ENCODE measurements at regions not wholly inside any gene's neighbourhood (a gene's known extent, or its start where the extent isn't known, plus 50 kb on each side); places are given as distances from the start of the nearest gene placed in this dataset.
"Not testable (repeated sequence)": the region's sequence is repeated elsewhere in the genome, so short reads cannot be mapped to it uniquely, and the experiment has no call there.

DNA sequence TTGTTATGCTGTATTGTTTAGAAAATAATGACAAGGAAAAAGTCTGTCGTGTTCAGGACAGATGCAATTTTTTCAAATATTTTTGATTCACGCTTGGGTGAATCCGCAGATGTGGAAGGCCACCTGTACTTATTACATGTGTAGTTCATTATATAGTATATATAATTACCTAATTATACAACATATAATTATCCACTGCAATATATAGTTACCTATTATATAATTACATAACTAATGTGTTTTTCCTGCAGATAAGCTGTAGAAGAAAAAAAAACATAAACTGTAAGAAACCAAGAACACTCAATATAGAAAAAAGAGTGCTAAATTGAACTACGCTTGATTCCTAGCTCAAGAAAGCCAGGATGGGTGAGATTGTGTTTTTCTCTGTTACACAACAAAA, 93.6 kb upstream of the RANBP3L start:
- no peak for DNase-seq
- Mint-ChIP-seq H3K27me3 (ENCODE audit: unreplicated experiment) (no peaks in the 10 kb centered on the region), H3K4me1 (ENCODE audit: low read depth, unreplicated experiment) (no peaks in the 10 kb centered on the region), H3K4me3 (ENCODE audit: low read depth, unreplicated experiment) (no peak overlapping the region), H3K9me3 (ENCODE audit: low read depth, unreplicated experiment) (no peaks in the 10 kb centered on the region), H3K27ac (ENCODE audit: unreplicated experiment) (no peak overlapping the region), H3K36me3 (ENCODE audit: insufficient read depth, unreplicated experiment) (no peaks in the 10 kb centered on the region)
- intact Hi-C loops (cut with micrococcal nuclease; ENCODE audit: unreplicated experiment), result loop anchor here (5.0 to 10.0 kb wide), 3 partner anchors 128 to 320 kb away; no protein-coding TSS in a partner anchor
- TF ChIP-seq, protein P1, sequence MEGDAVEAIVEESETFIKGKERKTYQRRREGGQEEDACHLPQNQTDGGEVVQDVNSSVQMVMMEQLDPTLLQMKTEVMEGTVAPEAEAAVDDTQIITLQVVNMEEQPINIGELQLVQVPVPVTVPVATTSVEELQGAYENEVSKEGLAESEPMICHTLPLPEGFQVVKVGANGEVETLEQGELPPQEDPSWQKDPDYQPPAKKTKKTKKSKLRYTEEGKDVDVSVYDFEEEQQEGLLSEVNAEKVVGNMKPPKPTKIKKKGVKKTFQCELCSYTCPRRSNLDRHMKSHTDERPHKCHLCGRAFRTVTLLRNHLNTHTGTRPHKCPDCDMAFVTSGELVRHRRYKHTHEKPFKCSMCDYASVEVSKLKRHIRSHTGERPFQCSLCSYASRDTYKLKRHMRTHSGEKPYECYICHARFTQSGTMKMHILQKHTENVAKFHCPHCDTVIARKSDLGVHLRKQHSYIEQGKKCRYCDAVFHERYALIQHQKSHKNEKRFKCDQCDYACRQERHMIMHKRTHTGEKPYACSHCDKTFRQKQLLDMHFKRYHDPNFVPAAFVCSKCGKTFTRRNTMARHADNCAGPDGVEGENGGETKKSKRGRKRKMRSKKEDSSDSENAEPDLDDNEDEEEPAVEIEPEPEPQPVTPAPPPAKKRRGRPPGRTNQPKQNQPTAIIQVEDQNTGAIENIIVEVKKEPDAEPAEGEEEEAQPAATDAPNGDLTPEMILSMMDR (IDR thresholded peaks at IDR 0.05; ENCODE audit: unreplicated experiment), result no peak
- no TSS peak for BruUV-seq (replicated peaks)
- CTCF ChIA-PET, result no interaction called here

DNA sequence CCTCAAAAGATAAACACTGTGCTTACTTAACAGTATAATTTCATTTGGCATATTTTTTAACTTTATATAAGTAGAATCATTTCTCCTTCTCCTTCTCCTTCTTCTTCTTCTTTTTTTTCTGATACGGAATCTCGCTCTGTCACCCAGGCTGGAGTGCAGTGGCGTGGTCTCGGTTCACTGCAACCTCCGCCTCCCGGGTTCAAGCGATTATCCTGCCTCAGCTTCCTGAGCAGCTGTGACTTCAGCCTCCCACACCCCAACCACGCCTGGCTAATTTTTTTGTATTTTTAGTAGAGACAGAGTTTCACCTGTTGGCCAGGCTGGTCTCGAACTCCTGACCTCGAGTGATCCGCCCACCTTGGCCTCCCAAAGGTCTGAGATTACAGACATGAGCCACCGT, 94.2 kb upstream of the RANBP3L start:
- H3K27me3 Mint-ChIP-seq (ENCODE audit: unreplicated experiment); CTCF ChIA-PET; H3K27ac Mint-ChIP-seq (ENCODE audit: unreplicated experiment); H3K9me3 Mint-ChIP-seq (ENCODE audit: low read depth, unreplicated experiment); BruUV-seq (replicated peaks); H3K4me3 Mint-ChIP-seq (ENCODE audit: low read depth, unreplicated experiment); DNase-seq; H3K36me3 Mint-ChIP-seq (ENCODE audit: insufficient read depth, unreplicated experiment); H3K4me1 Mint-ChIP-seq (ENCODE audit: low read depth, unreplicated experiment): not testable (repeated sequence)
- intact Hi-C loops (cut with micrococcal nuclease; ENCODE audit: unreplicated experiment), result loop anchor here (5.0 to 10.0 kb wide), 3 partner anchors 129 to 321 kb away; no protein-coding TSS in a partner anchor

DNA sequence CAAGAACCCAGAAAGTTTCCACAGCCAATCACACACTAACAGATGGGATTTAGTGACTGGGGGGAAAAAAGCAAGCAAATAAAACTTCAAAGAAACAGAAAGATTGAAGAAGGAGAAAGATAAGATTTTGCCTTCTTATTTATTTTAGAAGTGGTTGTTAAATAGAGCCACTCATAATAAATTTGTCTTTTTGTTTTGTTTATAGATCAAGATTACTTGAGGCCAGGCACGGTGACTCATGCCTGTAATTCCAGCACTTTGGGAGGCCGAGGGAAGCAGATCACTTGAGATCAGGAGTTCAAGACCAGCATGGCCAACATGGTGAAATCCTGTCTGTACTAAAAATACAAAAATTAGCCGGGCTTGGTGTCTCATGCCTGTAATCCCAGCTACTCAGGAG, 94.9 kb upstream of the RANBP3L start:
- intact Hi-C loops (cut with micrococcal nuclease; ENCODE audit: unreplicated experiment), result loop anchor here (5.0 to 10.0 kb wide), 3 partner anchors 129 to 322 kb away; no protein-coding TSS in a partner anchor
- no peaks in the 10 kb centered on the region for H3K27me3 Mint-ChIP-seq (ENCODE audit: unreplicated experiment)
- no peaks in the 10 kb centered on the region for H3K4me1 Mint-ChIP-seq (ENCODE audit: low read depth, unreplicated experiment)
- TF ChIP-seq, protein P1 (IDR thresholded peaks at IDR 0.05; ENCODE audit: unreplicated experiment), result no peak
- DNase-seq, result no peak
- H3K4me3 Mint-ChIP-seq (ENCODE audit: low read depth, unreplicated experiment), result no peak overlapping the region
- BruUV-seq (replicated peaks), result no TSS peak
- no peak overlapping the region for H3K27ac Mint-ChIP-seq (ENCODE audit: unreplicated experiment)
- H3K9me3 Mint-ChIP-seq (ENCODE audit: low read depth, unreplicated experiment), result no peaks in the 10 kb centered on the region
- no peaks in the 10 kb centered on the region for H3K36me3 Mint-ChIP-seq (ENCODE audit: insufficient read depth, unreplicated experiment)
- CTCF ChIA-PET, result no interaction called here

DNA sequence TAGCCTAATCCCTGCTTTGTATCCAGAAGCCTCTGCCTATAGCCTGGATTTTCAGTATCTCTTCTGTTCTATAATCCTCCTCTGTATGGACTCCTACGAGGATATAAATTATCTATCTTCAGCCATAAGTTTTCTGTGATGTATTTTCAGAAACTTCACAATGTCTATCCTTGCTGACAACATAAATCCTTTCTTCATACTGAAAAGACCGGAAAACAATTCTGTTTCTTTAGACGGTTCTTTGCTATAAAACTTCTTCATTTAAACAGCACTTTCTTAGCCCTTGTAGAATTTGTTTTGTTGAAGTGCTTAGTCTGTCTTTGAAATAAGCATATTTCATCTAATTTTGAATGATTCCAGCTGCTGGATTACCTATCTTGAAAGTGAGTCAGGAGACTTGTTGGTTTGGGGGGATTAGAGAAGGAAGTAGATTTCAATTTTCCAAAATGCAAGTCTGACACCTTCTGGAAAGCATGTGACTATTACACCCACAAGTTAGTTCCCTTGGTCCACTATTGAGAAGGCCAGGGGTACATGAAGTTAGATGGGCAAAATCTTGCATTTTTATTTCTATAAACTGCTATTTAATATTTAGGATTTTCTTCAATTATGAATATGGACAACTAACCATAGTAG, 96.3 kb upstream of the RANBP3L start:
- H3K27me3 Mint-ChIP-seq (ENCODE audit: unreplicated experiment), result no peaks in the 10 kb centered on the region
- no peak overlapping the region for H3K27ac Mint-ChIP-seq (ENCODE audit: unreplicated experiment)
- CTCF ChIA-PET, result no interaction called here
- no peaks in the 10 kb centered on the region for H3K9me3 Mint-ChIP-seq (ENCODE audit: low read depth, unreplicated experiment)
- intact Hi-C loops (cut with micrococcal nuclease; ENCODE audit: unreplicated experiment), result loop anchor here (5.0 to 10.0 kb wide), 3 partner anchors 131 to 323 kb away; no protein-coding TSS in a partner anchor
- no peaks in the 10 kb centered on the region for H3K36me3 Mint-ChIP-seq (ENCODE audit: insufficient read depth, unreplicated experiment)
- BruUV-seq (replicated peaks), result no TSS peak
- TF ChIP-seq, protein P1 (IDR thresholded peaks at IDR 0.05; ENCODE audit: unreplicated experiment), result no peak
- H3K4me3 Mint-ChIP-seq (ENCODE audit: low read depth, unreplicated experiment), result no peak overlapping the region
- no peaks in the 10 kb centered on the region for H3K4me1 Mint-ChIP-seq (ENCODE audit: low read depth, unreplicated experiment)
- DNase-seq, result no peak

DNA sequence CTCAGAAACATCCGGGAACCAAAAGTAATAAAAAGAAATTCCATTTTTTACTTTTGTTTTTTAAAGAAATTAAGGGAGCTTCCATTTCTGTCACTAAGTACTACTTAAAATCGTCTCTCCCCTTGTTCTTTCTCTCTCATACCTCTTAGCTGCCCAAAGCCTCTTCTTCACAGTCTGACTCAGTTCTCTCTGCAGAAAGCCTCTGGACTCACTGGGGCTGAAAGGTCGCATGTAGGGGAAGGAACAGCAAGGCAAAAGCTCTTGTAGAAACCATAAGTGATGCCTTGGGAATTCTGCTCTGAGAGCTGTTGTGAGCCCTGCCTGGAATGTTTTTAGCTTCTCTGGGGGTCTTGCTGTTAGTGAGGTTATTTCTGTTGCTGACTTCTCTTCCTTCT, 100.8 kb upstream of the RANBP3L start:
- Mint-ChIP-seq H3K9me3 (ENCODE audit: low read depth, unreplicated experiment) (no peaks in the 10 kb centered on the region), H3K4me1 (ENCODE audit: low read depth, unreplicated experiment) (no peaks in the 10 kb centered on the region), H3K4me3 (ENCODE audit: low read depth, unreplicated experiment) (no peak overlapping the region), H3K27me3 (ENCODE audit: unreplicated experiment) (peaks cover 13% of the 10 kb centered on the region), H3K27ac (ENCODE audit: unreplicated experiment) (no peak overlapping the region), H3K36me3 (ENCODE audit: insufficient read depth, unreplicated experiment) (no peaks in the 10 kb centered on the region)
- CTCF ChIA-PET, result no interaction called here
- intact Hi-C loops (cut with micrococcal nuclease; ENCODE audit: unreplicated experiment), result no loop called here
- DNase-seq, result no peak
- no TSS peak for BruUV-seq (replicated peaks)
- TF ChIP-seq, protein P1 (IDR thresholded peaks at IDR 0.05; ENCODE audit: unreplicated experiment), result no peak
